ENCODE measurements at regions not wholly inside any gene's neighbourhood (a gene's known extent, or its start where the extent isn't known, plus 50 kb on each side); places are given as distances from the start of the nearest gene placed in this dataset.

GRCh38 chr3:102136183-102136582, 286.9 kb downstream of the NFKBIZ start:
- TF ChIP-seq ZNF10 (tag by site-specific recombination; IDR thresholded peaks at IDR 0.05) (no peak), ZNF335 (tag by site-specific recombination; conservative IDR thresholded peaks at IDR 0.05) (no peak)

Data from HEK293 (cell line).